ENCODE measurements at regions not wholly inside any gene's neighbourhood (a gene's known extent, or its start where the extent isn't known, plus 50 kb on each side); places are given as distances from the start of the nearest gene placed in this dataset.

DNA sequence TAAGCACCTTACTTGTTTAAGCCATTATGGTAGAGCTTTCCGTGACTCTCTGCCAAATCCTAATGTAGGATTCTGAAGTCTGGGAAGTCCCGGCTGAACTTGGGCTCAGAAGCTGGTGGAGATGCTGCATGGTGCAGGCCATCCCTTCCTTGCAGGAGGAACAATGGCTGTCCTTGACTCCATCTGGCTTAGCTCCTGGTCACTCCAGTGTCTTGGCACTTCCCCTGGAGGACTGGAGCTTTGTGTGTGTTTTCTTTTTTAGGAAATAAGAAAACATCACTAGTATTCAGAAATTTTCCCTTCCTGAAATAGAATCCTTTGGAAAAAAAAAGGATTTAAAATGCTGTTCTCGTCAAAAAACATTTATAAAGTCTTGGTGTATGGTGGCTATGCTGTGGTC is 209.3 kb upstream of the ROPN1 start:
- DNase-seq, result no peak

GRCh38 chr3:124201786-124202185 is 209.9 kb upstream of the ROPN1 start:
- peak; percentile 81 for DNase-seq

- peak; percentile 59 for DNase-seq
Observed at GRCh38 chr3:124202754-124203153, 210.8 kb upstream of the ROPN1 start.

DNA sequence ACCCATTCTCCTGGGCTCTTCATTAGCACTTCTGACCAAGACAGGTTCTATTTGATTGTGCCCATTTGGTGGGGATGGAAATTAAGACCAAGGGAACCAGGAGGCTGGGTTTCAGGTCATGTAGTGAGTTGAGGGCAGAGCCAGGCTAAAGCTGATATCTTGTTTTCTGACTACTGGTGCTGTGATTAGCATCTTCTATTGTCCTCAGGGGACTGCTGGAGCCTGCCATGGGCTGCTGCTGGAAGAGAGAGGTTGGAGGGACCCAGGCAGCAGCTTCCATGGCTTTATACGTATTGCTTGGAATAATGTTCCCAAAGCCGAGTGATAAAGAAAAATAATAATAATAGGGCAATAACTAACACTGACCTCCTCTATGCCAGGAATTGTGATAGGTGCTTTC is 211.4 kb upstream of the ROPN1 start:
- DNase-seq, result no peak

DNA sequence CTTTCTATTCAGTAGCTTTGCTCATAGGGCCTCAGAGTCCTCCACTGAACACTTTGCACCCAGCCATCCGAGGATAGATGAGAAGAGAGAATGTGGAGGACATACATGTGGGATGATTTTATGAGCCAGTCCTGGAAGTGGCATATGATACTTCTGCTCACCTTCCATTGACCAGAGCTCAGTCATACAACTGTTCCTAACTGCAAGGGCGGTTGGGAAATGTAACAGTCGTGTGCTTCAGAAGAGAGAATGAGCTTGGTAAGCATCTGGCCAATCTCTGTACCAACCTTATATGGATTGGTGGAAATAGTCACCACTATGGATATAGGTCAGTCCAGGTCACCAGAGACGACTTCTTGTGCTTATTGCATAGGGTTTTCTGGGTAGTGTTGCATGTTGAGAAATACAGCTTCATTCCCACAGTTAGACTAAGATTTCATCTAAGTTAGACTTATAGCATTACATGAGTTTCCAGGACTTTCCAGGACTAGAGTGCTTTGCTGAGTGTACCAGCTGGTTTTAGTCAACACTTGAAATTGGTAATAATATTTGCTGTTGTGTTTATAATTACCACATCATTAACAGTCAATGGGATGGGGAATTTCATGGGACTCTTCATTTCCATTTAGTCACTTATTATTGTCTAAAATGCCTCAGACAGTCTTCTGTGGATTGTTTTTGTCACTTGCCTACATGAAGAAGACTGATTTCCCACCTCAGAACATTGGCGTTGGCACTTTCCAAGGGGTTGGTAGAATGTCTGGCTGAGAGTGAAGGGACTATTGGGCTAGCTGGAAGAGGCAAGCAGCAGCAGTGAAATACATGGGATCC is 214.5 kb upstream of the ROPN1 start:
- no peak for DNase-seq

- no peak for DNase-seq
Observed at GRCh38 chr3:124207077-124207476, 215.2 kb upstream of the ROPN1 start.

GRCh38 chr3:124207873-124208485 is 216.1 kb upstream of the ROPN1 start:
- no peak for DNase-seq

DNA sequence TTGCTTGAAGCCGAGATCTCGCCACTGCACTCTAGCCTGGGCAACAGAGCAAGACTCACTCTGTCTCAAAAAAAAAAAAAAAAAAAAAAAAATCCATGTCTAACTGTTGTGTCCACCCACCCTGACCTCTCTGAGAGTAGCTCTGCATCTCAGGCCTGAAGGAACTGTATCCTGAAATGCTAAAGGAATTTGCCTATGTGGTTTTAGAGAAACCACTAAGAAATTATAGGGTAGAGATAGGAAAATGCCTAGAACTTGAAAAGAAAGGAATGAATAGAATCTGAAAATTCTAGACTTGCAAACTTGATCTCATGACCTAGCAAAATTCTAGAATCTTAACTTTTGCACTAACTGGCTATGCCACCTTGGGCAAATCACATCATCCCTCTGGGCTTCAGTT is 217.5 kb upstream of the ROPN1 start:
- no peak for DNase-seq

DNA sequence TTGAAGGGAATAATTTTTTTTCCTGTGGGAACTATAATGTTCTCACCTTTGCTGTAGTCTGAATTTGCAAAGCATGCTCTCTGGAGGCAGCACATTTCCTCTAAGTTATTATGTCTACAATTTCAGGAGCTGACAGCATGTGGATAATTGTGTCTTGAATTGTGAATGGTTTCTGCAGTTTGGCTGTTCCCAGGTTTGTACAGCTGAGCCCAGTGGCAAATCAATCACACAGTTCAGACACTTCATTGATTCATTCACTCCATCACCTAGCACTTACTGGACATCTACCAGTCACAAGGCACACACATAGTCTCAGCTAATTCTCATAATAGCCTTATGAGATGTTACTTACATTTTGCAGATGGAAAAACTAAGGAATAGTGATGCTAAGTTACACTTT is 219.0 kb upstream of the ROPN1 start:
- no peak for DNase-seq

DNA sequence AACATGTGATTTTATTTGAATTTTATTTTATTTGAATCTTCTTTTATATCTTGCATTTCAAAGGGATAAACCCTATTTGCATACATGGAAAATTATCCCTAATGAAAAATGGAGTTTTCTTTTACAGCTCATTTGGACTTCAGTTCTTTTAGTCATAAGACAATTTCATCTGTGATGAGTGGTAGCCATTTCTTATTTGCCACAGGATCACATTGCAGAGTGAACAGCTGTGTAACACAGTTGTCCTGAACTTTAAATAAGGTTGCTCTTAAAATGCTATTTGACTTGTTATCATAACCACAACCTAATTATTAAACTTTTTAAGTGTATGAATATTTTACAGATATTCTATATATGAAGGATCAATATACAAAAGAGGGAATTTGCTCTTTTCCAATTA is 221.7 kb upstream of the ROPN1 start:
- no peak for DNase-seq

GRCh38 chr3:124217542-124217941 is 225.6 kb upstream of the ROPN1 start:
- peak; percentile 42 for DNase-seq

GRCh38 chr3:124221422-124221821 is 229.5 kb upstream of the ROPN1 start:
- DNase-seq, result no peak

DNA sequence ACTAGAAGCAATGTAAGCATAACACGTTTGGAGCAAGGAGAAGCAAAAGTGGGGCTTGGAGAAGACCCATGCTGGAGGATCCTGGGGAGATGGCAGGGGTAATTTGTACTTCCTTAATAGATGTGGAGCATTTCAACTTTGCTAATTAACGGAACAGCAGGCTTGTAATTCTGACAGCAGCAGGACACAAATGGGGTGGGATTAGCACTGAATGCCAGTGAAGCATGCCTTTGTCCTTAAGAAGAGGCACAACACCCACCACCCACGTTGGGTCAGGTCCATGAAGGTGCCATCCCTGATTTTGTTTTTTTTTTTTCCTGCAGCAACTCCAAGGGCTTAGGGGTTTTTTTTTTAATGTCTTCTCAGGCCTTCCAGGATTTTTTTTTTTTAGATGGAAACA is 231.9 kb upstream of the ROPN1 start:
- DNase-seq, result peak; percentile 44

DNA sequence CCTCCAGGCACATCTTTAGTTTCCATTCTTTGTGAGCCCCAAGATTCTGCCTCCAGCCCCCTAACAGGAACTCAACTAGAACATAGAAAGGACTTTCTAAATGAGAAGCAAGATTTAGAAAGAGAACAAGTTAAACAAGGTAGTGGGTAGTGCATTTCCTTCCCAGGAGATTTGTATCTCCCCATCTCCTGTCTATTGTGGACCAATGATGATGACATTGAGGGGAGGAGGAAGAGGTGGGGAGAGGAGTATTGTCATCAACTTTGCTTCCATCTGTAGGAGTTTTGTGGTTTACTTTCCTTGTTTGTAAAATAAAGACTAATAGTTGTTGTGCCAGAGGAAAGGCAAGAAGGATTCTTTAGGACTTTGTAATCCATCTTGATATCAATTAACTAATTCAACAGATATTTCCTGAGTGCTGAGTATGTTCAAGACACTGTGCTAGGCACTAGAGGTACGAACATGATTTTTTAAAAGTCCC is 235.3 kb upstream of the ROPN1 start:
- no peak for DNase-seq

DNA sequence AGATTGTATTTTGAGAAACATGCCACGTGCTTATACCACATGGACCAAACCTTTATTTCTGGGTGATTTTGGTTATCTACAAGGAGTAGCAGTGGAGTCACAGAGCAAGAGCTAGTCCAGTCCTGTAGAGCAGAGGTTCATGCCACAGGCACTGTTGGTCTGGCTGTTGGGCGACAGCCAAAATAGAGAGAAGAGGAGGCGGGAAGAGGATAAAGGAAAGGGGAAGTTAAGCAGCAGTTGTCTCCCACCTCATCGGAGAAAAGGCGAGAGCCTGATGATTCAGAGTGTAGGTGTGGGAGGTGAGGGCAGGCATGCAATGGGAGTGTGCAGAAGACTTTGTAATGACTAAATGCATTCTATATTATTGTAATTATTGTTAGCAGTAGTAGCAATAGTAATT is 237.5 kb upstream of the ROPN1 start:
- no peak for DNase-seq

DNA sequence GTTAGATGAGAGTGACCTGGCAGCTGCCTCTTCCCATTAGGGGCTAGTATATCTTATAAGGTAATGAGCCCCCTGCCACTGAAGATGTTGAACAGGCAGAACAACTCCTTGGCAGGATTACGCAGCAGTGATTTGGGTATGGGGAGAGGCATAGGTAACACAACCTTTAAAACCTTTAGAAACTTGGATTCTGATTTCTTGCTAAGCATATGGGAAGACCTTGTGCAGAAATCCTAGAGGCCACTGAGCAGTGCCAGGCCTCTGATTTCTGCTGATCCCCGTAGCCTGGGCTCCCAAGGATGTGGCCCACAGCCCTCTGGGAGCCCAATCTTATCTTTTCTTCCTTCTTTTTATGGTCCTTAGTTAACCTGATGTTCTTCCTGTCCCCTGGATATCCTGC is 237.9 kb upstream of the ROPN1 start:
- DNase-seq, result no peak

DNA sequence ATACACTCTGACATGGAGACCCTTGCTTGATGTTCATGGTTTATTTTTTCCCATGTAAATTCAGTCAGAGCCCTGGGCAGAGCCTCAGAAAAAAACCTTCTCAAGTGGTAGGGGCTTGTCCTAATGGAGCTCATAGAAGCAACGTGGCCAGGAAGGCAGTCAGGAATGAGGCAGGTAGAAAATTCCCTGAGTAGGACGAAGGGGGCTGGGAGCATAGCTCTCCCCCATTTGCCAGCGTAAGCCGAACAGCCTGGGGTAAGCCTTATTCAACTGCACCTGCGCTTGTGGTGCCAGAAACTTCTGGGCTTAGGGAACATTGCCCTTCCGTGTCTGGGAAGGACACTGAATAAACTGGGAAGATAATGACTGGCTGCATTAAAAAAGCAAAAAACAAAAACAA is 238.5 kb upstream of the ROPN1 start:
- DNase-seq, result no peak

- DNase-seq, result no peak
Observed at GRCh38 chr3:124230998-124231397, 239.1 kb upstream of the ROPN1 start.

GRCh38 chr3:124234852-124235252 is 242.9 kb upstream of the ROPN1 start:
- no peak for DNase-seq

GRCh38 chr3:124235446-124235845 is 243.5 kb upstream of the ROPN1 start:
- no peak for DNase-seq

GRCh38 chr3:124243177-124243859 is 251.4 kb upstream of the ROPN1 start:
- DNase-seq, result no peak

GRCh38 chr3:124246376-124246775 is 254.5 kb upstream of the ROPN1 start:
- no peak for DNase-seq

DNA sequence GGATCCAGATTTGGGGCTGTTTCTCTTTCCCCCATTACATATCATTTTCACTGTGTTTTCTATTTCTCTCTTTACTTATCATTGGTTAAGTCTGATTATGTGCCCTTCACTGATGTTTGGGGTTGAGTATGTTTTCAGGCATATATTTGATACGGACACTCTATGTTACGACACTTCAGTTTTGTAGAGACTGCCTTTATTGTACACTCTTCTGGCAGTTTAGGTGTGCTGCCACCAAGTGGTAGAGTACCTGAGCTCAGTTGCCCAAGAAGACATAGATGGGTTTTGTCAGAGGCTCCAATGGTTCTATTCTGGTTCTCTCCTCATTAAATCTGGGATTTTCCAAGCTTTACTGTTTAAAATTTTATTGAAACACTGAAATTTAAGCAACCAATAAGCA is 255.0 kb upstream of the ROPN1 start:
- DNase-seq, result no peak

GRCh38 chr3:124248471-124249028 is 256.6 kb upstream of the ROPN1 start:
- DNase-seq, result no peak
